ENCODE measurements at regions not wholly inside any gene's neighbourhood (a gene's known extent, or its start where the extent isn't known, plus 50 kb on each side); places are given as distances from the start of the nearest gene placed in this dataset.

DNA sequence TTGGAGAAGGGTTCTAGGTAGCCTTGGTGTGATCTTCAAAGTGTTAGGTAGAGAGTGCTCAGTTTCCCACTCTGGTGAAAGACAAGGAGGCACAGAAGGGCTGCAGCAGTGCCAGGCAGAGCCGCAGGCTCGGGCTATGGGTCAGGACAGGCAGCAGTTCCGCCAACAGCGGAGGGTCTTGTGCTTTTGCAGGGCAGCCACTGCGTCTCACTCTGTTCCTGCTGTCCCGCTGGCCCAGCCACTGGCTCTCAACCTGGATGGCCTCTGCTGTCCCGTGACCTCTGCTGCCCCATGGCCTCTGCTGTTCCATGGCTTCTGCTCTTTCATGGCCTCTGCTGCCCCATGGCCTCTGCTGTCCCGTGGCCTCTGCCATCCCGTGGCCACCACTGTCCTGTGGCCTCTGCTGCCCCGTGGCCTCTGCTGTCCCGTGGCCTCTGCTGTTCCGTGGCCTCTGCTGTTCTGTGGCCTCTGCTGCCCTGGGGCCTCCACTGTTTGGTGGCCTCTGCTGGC is 175.7 kb downstream of the URI1 start:
- Mint-ChIP-seq H3K36me3 (ENCODE audit: low read depth) (no peaks in the 10 kb centered on the region), H3K9me3 (no peaks in the 10 kb centered on the region), H3K27ac (no peak overlapping the region), H3K4me3 (no peak overlapping the region), H3K27me3 (no peaks in the 10 kb centered on the region), H3K4me1 (no peaks in the 10 kb centered on the region)
- no peak for DNase-seq
- intact Hi-C loops (cut with micrococcal nuclease), result no loop called here

DNA sequence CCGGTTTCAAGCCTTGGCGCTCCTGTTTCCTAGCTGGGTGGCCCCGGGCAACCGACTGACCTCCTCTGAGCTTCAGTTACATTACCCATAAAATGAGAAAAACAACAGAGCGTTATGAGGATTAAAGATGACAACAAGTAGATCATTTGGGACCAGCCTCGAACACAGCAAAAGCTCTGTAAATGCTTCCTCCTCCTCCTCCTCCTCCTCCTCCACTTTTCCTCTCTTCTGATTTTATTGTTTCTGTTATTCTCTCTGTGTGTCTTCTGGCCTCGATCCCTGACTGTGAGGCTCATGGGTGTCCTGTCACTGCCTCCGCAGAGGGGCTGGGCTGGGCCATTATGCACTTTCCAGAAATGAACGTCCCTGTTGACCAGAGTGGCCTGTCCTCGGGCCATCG is 176.2 kb downstream of the URI1 start:
- intact Hi-C loops (cut with micrococcal nuclease), result no loop called here
- Mint-ChIP-seq H3K36me3 (ENCODE audit: low read depth) (no peaks in the 10 kb centered on the region), H3K27me3 (no peaks in the 10 kb centered on the region), H3K9me3 (no peaks in the 10 kb centered on the region), H3K4me1 (no peaks in the 10 kb centered on the region), H3K27ac (no peak overlapping the region), H3K4me3 (no peak overlapping the region)
- DNase-seq, result no peak

DNA sequence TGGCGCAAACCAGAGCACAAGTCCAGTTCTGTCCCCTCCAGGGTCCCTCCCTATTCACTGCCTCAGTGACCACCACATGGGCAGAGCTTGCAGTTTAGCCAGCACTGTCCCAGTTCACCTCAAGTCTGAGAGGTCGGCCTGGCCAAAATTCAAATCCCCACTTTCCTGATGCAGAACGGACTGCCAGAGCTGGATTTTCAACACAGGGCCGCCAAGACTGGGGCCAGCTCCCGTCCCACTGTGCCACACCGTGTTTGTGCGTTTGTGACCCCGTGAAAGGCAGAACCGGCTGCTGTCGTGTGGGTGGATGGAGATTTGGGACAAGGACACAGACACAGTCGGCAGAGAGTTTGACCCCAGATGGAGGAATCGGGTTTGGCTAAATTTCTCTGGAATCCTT is 176.7 kb downstream of the URI1 start:
- Mint-ChIP-seq H3K4me1 (no peaks in the 10 kb centered on the region), H3K36me3 (ENCODE audit: low read depth) (no peaks in the 10 kb centered on the region), H3K4me3 (no peak overlapping the region), H3K27me3 (no peaks in the 10 kb centered on the region), H3K9me3 (no peaks in the 10 kb centered on the region), H3K27ac (no peak overlapping the region)
- DNase-seq, result no peak
- intact Hi-C loops (cut with micrococcal nuclease), result no loop called here

DNA sequence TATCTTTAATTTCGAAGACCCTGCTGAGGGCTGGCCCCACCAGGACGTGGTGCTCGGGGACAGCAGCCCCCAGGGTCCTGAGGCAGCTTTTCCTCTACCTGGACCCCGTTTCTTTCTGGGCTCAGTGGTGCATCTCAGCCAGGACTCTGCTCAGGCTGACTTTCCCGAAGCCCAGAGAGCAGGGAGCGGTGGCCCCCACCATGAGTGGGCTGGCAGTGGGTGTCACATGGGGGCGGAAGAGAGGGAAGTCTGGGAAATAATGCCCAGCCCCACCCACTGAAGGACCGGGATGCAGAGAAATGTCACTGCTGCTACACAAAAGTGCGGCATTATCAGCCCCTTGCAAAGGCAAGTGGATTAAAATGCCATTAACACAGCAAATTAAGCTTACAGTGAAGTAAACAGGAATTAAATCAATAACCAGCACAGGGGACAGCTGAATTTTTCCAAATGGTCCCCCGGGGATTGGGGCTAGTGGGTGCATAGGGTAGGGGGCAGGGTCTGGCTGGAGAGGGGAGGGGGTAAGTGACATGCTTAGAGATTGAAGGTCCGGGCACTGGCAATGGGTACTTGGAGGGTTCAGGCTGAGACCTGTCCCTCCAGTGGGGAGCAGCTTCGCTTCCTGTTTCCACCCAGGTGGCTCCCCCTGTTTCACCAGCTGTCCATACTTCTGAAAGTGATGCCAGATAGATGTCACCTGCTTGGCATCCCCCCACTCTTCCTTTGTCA is 177.3 kb downstream of the URI1 start:
- no peak for DNase-seq
- H3K4me3 Mint-ChIP-seq, result no peak overlapping the region

DNA sequence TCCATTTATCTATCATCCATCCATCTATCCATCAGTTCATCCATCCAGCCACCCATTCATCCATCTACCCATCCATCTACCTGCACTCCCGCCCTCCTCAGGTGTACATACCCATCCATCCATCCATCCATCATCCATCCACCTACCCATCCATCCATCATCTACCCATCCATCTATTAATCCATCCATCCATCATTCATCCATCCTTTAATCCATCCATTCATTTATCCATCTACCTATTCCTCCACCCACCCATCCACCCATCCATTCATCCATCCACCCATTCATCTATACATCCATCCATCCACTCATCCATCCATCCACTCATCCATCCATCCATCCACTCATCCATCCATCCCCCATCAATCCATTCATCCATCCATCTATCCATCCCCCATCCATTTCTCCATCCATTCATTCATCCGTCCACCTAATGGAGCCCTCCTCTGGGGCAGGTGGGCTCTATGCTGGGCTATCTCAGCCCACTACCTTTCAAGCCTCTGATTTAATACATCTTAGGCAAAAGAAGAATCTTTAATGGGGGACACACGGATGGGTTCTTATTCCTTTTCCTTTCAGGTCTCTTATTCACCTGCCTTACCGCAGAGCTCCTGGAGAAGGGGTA is 178.9 kb downstream of the URI1 start:
- Mint-ChIP-seq H3K4me3 (no peak overlapping the region), H3K27ac (no peak overlapping the region), H3K36me3 (ENCODE audit: low read depth) (no peaks in the 10 kb centered on the region), H3K4me1 (no peaks in the 10 kb centered on the region), H3K9me3 (no peaks in the 10 kb centered on the region), H3K27me3 (no peaks in the 10 kb centered on the region)
- no peak for DNase-seq
- intact Hi-C loops (cut with micrococcal nuclease), result no loop called here

More for the DNA sequence above, 177.3 kb downstream of the URI1 start:
- Mint-ChIP-seq H3K27ac (no peak overlapping the region), H3K36me3 (ENCODE audit: low read depth) (no peaks in the 10 kb centered on the region), H3K4me1 (no peaks in the 10 kb centered on the region), H3K27me3 (no peaks in the 10 kb centered on the region), H3K9me3 (no peaks in the 10 kb centered on the region)
- intact Hi-C loops (cut with micrococcal nuclease), result no loop called here

DNA sequence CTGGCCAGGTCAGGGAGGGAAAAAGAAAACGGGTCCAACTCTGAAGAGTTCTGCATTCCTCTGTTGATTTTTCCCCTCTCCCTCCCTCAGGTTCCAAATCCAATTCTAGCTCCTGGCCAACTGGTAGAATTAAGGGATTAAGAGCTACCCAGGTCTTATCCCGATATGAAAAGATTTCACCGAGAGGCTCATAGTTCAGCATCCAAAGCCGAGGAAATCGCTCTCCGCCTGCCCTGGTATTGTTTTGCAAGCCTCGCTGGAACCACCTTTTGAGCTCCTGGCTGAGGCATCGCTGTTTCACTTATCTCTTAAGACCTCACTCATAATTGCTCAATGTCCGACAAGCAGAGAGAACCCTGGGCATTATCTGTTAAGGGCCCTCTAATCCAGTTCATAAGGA is 180.4 kb downstream of the URI1 start:
- no peaks in the 10 kb centered on the region for H3K4me1 Mint-ChIP-seq
- H3K36me3 Mint-ChIP-seq (ENCODE audit: low read depth), result no peaks in the 10 kb centered on the region
- H3K27ac Mint-ChIP-seq, result no peak overlapping the region
- no peak for DNase-seq
- no peaks in the 10 kb centered on the region for H3K9me3 Mint-ChIP-seq
- intact Hi-C loops (cut with micrococcal nuclease), result no loop called here
- H3K4me3 Mint-ChIP-seq, result no peak overlapping the region
- H3K27me3 Mint-ChIP-seq, result no peaks in the 10 kb centered on the region

DNA sequence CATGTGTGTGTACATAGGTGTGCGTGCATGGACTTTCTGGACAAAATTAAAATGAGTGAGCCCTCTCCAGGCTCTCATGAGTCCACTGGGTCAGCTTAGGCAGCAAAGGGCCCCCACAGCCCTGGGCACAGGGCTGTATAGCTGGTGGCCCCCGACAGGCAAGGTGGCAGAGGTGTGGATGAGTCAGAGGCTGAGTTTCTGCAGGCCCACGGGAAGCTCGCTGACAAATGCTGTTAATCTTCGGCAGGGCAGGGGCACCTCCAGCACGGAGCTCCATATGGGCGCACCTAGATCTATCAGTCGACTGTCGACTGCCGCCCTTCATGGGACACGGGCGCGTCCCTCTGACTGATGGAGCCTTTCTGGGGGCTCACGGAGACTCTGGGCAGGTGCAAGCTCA is 181.1 kb downstream of the URI1 start:
- Mint-ChIP-seq H3K4me1 (no peaks in the 10 kb centered on the region), H3K4me3 (no peak overlapping the region), H3K9me3 (no peaks in the 10 kb centered on the region), H3K27me3 (no peaks in the 10 kb centered on the region), H3K27ac (no peak overlapping the region), H3K36me3 (ENCODE audit: low read depth) (no peaks in the 10 kb centered on the region)
- intact Hi-C loops (cut with micrococcal nuclease), result no loop called here
- DNase-seq, result no peak

DNA sequence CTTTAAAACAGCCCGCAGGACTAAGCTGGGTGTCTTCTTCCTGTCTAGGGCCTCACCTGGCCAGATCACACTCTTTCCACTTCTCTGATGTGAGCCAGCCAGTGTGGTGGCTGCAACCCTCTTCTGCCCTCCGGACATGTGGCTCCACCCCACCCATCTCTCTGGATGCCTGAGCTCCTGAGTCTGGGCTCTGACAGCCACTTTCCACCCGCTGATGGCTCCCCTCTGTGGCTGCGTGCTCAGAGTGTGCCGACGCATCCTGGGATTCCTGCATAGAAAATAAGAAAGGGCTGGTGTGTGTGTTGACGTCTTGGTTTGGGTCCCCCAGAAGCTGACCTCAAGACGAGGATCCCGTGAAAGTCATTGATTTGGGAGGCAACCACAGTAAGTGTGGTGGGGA is 181.6 kb downstream of the URI1 start:
- no peak for DNase-seq
- Mint-ChIP-seq H3K4me3 (no peak overlapping the region), H3K27me3 (no peaks in the 10 kb centered on the region), H3K36me3 (ENCODE audit: low read depth) (no peaks in the 10 kb centered on the region), H3K27ac (no peak overlapping the region), H3K4me1 (no peaks in the 10 kb centered on the region), H3K9me3 (no peaks in the 10 kb centered on the region)
- intact Hi-C loops (cut with micrococcal nuclease), result no loop called here

DNA sequence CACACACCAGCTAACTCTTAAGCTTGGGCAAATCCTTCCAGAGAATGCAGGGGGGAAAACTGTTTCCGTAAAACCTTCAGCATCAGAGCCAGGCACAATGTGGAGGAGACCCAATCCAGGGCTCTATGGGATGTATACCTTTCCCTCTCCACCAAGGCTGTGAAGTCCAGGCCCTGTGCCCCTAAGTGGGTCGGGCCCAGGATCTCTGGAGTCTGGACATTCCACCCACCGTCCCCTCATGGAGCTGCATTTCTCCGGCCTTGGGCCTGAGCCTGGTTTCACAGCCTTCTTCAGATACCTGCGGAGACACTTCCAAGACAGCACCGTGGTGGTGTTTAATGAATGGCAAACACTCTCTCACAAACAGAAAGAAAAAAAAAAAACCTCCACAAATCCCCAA is 186.2 kb downstream of the URI1 start:
- no peaks in the 10 kb centered on the region for H3K9me3 Mint-ChIP-seq
- no peaks in the 10 kb centered on the region for H3K27me3 Mint-ChIP-seq
- intact Hi-C loops (cut with micrococcal nuclease), result no loop called here
- no peak overlapping the region for H3K4me3 Mint-ChIP-seq
- H3K27ac Mint-ChIP-seq, result no peak overlapping the region
- H3K36me3 Mint-ChIP-seq (ENCODE audit: low read depth), result no peaks in the 10 kb centered on the region
- H3K4me1 Mint-ChIP-seq, result no peaks in the 10 kb centered on the region
- DNase-seq, result no peak

DNA sequence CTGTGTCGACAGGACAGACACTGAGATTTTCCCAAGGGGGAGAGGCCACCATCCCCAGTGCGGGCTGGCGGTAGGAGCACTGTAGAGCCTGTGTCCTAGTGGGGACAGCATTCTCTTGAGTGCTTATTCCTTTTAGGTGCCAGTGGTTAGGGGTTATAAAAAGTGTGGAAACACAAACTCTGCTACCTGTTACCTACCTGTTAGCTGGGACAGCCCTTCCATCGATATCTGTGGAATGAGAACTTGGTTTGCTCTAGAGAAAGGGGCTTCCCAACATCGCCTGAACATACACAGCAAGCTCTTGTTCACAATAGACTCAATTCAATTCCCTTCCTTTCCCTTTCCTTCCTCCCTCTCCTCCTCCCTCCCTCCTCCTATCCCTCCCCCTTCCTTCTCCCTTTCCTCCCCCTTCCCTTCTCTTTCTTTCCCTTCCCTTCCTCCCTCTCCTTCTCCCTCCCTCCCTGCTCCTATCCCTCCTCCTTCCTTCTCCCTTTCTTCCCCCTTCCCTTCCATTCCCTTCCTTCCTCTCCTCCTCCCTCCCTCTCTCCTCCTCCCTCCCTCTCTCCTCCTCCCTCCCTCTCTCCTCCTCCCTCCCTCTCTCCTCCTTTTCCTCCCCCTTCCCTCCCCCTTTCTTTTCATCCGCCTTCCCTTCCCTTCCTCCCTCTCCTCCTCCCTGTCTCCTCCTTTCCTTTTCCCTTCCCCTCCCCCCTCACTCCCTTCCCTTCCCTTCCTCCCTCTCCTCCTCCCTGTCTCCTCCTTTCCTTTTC is 188.5 kb downstream of the URI1 start:
- H3K9me3 Mint-ChIP-seq, result no peaks in the 10 kb centered on the region
- DNase-seq, result no peak
- H3K4me1 Mint-ChIP-seq, result no peaks in the 10 kb centered on the region
- no peaks in the 10 kb centered on the region for H3K36me3 Mint-ChIP-seq (ENCODE audit: low read depth)
- H3K4me3 Mint-ChIP-seq, result no peak overlapping the region
- intact Hi-C loops (cut with micrococcal nuclease), result no loop called here
- no peaks in the 10 kb centered on the region for H3K27me3 Mint-ChIP-seq
- H3K27ac Mint-ChIP-seq, result no peak overlapping the region

DNA sequence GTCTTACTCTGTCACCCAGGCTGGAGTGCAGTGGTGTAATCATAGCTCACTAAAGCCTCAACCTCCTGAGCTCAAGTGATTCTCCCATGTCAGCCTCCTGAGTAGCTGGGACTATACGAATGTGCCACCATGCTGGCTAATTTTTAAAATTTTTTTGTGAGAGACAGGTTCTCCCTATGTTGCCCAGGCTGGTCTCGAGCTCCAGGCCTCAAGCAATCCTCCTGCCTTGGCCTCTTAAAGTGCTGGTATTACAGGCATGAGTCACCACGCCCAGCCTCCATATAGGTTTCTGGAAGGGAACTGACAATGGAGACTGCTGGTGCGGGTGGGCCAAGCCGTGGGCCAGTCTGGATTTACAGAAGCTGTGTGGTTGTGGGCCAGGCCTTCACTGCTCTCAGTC is 189.2 kb downstream of the URI1 start:
- no peaks in the 10 kb centered on the region for H3K27me3 Mint-ChIP-seq
- no peak overlapping the region for H3K27ac Mint-ChIP-seq

DNA sequence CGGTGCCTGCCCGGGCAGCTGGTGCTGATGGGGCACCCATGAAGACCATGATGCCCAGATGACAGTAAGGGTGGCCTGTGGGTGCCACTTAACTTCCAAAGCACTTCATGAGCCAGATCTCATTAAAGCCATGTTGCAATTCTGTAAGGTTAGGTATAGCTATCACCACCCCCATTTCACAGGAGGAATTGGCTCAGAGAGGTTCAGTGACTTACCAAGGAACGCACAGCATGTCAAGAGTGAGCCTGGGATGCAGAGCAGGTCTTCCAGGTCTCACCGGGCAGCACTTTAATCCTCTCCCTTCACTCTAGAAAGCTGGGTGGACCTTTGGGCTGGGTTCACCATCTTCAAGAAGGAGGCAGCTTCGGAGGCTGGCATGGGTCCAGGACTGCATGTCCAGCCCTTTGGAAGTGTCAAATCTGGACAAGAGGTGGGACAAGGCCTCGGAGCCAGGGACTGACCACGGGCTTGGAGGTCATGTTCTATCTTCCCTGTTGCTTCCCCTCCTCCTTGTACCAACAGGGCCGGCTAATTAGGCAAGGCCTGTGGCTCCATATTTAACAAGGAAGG is 189.8 kb downstream of the URI1 start:
- no peak overlapping the region for H3K4me3 Mint-ChIP-seq
- no peak overlapping the region for H3K27ac Mint-ChIP-seq

More for the DNA sequence above, 189.2 kb downstream of the URI1 start:
- intact Hi-C loops (cut with micrococcal nuclease), result no loop called here
- Mint-ChIP-seq H3K36me3 (ENCODE audit: low read depth) (no peaks in the 10 kb centered on the region), H3K4me3 (no peak overlapping the region), H3K9me3 (no peaks in the 10 kb centered on the region), H3K4me1 (no peaks in the 10 kb centered on the region)
- DNase-seq, result no peak

DNA sequence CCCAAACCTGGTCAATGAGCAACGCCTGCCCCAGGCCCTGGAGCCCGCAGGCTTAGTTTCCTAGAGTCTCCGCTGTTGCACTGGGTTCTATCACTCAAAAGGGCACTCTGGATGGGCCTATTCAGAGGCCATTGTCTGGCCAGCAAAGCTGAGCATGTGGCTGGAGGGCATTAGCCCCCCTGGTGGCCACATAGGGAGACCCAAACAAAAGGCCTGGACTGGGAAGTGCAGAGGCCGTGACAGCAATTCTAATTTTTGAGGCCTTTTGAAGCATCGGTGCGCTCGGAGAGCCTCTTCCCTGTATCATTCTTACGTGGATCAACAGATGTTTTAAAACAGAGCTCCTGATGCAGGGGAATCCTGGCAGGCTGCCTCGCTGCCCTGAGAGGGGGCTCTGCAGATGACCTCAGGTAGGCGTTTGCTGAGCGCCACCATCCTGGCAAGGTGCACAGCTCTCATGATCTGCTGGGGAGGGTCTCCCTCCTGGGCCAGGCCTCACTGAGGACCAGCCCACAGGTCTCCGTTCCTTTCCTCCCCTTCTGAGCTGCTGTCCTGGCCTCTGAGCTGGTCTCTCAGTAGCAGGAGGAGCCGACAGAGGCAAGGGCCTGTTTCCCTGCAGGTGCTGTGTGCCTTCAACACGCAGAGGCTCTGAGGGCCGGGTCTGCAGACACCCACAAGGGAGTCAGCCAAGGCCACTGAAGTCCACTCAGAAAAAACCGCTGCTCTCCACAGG is 190.5 kb downstream of the URI1 start:
- Mint-ChIP-seq H3K27ac (no peak overlapping the region), H3K9me3 (no peaks in the 10 kb centered on the region), H3K27me3 (no peaks in the 10 kb centered on the region), H3K4me1 (no peaks in the 10 kb centered on the region), H3K36me3 (ENCODE audit: low read depth) (no peaks in the 10 kb centered on the region), H3K4me3 (no peak overlapping the region)
- intact Hi-C loops (cut with micrococcal nuclease), result no loop called here
- no peak for DNase-seq

More for the DNA sequence above, 189.8 kb downstream of the URI1 start:
- no peaks in the 10 kb centered on the region for H3K36me3 Mint-ChIP-seq (ENCODE audit: low read depth)
- intact Hi-C loops (cut with micrococcal nuclease), result no loop called here
- no peaks in the 10 kb centered on the region for H3K4me1 Mint-ChIP-seq
- H3K27me3 Mint-ChIP-seq, result no peaks in the 10 kb centered on the region
- DNase-seq, result no peak
- H3K9me3 Mint-ChIP-seq, result no peaks in the 10 kb centered on the region

Data from activated CD4-positive, alpha-beta T cell treated with anti-CD3 and anti-CD28 coated beads, Interleukin-2, amount 10 ng/mL, durations not matched to agents 24 days and 14 days (primary cell).